Midbrain (tissue), 1 donor: ENCODE measurements at regions not wholly inside any gene's neighbourhood (a gene's known extent, or its start where the extent isn't known, plus 50 kb on each side); places are given as distances from the start of the nearest gene placed in this dataset.
"Not testable (repeated sequence)": the region's sequence is repeated elsewhere in the genome, so short reads cannot be mapped to it uniquely, and the experiment has no call there.

Experiments used
- DNase-seq: peaks from one replicate; lab custom pipeline; 2025; lab: John Stamatoyannopoulos, UW

DNA sequence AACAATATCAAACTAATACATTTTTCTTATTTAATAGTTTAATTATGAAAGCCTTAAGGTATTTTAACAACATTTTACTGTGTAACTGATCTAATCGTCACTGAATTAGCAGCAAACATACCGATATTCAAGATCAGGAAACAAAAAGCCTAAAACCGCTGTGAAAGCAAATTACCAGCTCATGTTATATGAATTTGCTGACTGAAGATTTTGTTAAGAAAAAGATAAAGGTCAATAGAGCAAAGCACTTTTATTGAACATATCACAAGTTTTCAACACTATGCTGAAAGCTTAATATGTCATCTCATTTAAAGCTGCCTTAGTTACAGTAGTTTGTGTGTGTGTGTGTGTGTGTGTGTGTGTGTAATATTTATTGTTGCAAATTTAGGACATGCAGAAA lies 1634.9 kb upstream of the NUDT12 start:
- DNase-seq, result no peak

GRCh38 chr5:105195765-105196164 lies 1633.2 kb upstream of the NUDT12 start:
- no peak for DNase-seq

DNA sequence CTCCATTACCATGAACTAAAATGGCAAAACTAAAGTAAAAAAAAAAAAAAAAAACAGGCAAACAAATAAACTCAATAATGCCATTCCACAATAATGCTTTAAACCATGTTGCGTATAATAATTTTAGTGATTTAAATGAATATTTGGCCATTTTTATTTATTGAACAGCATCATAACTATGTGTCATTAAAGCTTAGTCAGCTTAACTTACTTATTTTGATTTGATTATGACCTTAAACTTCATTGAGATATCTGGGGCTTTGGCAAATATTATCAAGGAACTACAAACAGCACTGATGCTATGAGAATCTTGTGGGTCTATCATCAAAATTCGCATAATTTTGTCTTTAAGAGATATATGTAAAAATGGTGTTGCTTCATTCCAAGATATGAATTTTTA lies 1610.3 kb upstream of the NUDT12 start:
- DNase-seq, result no peak

GRCh38 chr5:105168806-105169205 lies 1606.2 kb upstream of the NUDT12 start:
- no peak for DNase-seq

DNA sequence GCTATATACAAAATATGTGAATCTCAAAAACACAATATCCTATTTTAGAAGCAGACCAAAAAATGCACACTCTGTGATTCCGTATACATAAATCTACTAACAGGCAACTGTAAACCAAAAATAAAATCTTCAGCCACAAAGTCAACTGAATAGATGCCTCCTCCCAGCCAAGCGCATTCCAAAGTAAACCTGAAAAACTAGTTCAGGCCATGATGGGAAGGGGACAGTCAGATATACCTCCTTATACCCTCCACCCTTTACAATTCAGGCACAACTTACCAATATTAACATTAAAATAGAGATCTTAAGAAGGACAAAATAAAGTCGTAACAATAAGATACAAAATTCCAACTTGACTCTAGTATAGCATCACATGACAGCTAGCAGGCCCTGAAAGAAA lies 1604.5 kb upstream of the NUDT12 start:
- no peak for DNase-seq

DNA sequence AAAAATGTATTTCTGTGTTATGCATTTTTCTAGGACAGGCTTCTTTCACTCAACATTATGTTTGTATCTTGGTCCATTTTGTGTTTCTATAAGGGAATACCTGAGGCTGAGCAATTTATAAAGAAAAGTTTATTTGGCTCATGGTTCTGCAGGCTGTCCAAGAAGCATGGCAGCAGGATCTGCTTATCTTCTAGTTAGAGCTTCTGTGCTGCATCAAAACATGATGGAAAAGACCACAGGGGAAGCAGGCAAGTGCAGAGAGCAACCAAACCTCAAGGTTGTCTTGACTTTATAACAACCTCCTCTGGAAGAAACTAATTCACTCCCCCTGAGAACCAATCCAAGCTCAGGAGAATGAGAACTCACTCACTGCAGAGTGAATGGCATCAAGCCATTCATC lies 1601.0 kb upstream of the NUDT12 start:
- DNase-seq, result no peak

DNA sequence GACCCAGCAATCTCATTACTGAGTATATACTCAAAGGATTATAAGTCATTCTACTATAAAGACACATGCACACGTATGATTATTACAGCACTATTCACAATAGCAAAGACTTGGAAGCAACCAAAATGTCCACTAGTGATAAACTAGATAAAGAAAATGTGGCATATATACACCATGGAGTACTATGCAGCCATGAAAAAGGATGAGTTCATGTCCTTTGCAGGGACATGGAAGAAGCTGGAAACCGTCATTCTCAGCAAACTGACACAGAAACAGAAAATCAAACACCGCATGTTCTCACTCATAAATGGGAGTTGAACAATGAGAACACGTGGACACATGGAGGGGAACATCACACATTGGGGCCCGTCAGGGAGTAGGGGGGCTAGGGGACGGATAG lies 1600.0 kb upstream of the NUDT12 start:
- not testable (repeated sequence) for DNase-seq

GRCh38 chr5:105158526-105158925 lies 1595.9 kb upstream of the NUDT12 start:
- DNase-seq, result no peak

DNA sequence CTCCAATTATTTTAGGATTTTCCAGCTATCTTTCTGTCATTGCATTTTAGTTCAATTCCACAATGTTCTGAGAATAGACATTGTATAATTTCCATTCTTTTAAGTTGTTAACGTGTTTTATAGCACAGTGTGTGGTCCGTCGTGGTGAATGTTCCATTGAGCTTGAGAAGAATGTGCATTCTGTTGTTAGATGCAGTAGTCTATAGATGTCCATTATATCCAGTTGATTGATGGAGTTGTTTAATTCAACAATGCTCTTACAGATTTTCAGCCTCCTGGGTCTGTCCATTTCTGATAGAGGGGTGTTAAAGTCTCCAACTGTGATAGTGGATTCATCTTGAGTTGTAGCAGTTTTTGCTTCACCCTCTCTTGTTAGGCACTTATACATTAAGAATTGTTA lies 1587.7 kb upstream of the NUDT12 start:
- no peak for DNase-seq

GRCh38 chr5:105146867-105147266 lies 1584.3 kb upstream of the NUDT12 start:
- DNase-seq, result no peak

DNA sequence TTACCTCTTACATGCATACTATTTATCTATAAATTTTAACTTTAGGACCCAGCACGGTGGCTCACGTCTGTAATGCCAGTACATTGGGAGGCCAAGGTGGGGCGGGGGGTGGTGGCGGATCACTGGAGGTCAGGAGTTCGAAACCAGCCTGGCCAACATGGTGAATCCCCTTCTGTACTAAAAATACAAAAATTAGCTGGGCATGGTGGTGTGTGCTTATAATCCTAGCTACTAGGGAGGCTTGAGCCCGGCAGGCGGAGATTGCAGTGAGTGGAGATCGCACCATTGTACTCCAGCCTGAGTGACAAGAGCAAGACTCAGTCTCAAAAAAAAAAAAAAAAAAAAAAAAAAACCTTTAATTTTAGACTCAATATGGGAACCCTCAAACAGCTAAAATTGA lies 1582.6 kb upstream of the NUDT12 start:
- DNase-seq, result no peak

GRCh38 chr5:105134328-105134727 lies 1571.7 kb upstream of the NUDT12 start:
- DNase-seq, result no peak

DNA sequence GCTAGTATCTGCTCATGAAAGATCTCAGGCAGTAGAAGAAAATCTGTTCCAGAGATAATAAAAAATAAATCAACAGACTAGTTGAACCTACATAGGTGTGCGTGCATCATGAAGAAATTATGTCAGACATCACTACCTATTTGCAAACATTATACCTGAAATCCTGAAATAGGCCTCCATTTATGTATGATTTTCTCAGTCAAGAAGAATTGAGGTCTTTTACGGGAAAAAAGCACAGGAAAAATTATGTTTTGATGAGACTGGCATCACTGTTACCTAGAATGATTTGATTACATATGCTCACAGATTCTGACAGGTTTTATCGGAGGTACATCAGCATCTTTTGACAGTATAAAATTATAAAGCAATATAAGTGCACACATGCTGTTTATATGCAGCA lies 1570.5 kb upstream of the NUDT12 start:
- DNase-seq, result no peak

- DNase-seq, result no peak
These were observed 1570.0 kb upstream of the NUDT12 start for GRCh38 chr5:105132581-105132980.

DNA sequence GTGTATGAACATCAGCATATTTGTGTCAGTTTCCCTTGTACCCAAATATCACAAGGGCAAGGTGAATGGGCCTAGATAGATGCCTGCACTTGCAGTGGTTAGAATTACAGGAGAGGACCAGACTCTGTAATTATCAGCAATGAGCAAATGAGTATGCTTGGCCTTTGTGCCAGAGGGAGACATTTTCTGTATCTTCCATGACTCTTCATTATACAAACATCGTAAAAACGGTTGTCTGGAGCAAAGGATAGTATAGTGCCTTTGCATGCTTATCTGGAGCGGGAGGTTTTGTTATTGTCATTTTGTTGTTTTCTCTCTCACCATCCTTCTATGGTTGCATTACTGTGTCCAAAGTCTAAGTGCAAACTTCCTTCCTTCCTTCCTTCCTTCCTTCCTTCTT lies 1568.5 kb upstream of the NUDT12 start:
- no peak for DNase-seq

GRCh38 chr5:105101577-105101976 lies 1539.0 kb upstream of the NUDT12 start:
- DNase-seq, result no peak

- DNase-seq, result no peak
These were observed 1526.4 kb upstream of the NUDT12 start for GRCh38 chr5:105088961-105089360.

- no peak for DNase-seq
These were observed 1525.5 kb upstream of the NUDT12 start for GRCh38 chr5:105088102-105088501.

- DNase-seq, result no peak
These were observed 1495.3 kb upstream of the NUDT12 start for GRCh38 chr5:105057893-105058292.

DNA sequence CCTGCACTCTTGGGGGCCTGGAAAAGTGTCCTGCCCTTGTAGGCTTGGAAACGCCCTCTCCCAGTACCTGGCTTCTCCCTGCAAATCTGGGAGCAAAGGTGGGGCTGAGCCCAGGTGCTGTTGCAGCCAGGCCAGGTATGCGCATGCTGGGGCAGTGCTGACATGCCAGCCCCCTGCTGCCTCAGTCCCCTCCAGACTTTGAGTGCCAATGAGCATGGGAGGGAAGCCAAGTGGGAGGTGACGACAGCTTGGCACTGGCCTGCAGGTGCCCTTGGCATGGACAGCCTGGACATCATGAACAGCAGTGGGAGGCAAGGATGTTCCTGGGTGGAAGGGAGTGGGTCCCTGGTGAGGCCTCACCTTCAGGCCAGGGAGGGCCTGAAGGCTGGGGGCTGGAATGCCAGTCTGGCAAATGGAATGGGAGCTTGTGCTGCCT lies 1494.4 kb upstream of the NUDT12 start:
- no peak for DNase-seq

DNA sequence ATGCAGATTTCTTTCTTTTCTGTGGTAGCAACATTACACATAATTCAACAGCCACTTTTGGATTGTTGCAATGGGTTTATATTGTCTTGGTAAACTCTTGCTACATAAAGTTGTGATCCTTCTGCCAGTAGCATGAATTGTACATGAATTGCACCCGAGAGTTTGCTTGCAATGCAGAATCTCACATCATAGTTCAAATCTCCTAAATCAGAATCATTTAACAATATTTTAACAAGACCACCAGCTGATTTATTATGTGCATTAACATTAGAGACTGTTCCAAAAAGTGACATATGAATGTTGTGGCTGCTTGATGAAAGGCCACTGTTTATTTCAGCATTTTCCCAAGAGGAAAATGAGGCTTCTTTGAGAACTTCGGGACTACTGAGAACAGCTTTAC lies 1491.8 kb upstream of the NUDT12 start:
- DNase-seq, result no peak

- no peak for DNase-seq
These were observed 1480.0 kb upstream of the NUDT12 start for GRCh38 chr5:105042623-105043022.

DNA sequence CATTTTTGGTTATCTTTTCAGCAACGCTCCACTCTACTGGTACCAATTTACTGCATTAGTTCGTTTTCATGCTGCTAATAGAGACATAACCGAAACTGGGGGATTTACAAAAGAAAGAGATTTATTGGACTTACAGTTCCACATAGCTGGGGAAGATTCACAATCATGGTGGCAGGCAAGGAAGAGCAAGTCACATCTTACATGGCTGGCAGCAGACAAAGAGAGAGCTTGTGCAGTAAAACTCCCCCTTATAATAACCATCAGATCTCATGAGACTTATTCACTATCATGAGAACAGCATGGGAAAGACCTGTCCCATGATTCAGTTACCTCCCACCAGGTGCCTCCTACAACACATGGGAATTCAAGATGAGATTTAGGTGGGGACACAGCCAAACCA lies 1474.2 kb upstream of the NUDT12 start:
- not testable (repeated sequence) for DNase-seq

DNA sequence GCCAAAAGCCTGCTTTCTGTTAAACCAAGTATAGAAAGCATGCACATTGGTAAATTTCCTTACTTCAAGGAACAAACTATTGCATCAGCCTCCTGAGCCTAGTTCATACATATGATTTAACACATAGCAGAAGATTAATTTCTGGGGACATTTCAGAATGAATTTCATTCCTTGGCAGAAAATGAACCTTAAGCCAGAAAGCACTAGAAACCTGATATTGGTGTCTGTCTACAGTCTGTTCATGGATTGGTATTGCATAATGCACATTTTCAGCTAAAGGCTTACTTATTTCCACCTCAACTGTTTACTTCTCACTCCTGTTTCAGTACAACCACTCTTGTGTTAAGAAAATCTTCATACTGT lies 1471.8 kb upstream of the NUDT12 start:
- no peak for DNase-seq
